ENCODE measurements at regions not wholly inside any gene's neighbourhood (a gene's known extent, or its start where the extent isn't known, plus 50 kb on each side); places are given as distances from the start of the nearest gene placed in this dataset.

DNA sequence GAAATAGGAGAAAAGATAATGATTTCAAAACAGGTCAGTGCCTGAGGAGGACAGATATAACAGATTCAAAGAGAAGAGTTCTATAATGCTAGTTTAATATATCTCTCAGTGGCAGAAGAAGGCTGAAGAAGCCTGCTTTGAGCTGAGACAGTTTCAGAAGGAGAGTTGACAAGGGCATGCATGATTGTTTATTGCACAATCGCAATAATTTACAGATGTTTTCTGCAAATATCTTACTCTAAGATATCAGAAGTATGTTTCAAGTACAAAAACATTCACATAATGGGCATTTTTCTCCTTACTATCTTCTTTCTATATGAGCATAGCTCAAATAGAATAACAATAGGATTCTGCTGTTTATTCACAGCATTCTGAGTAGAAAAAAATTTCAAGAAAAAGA is 557.7 kb upstream of the NRSN1 start:
- H3K79me2 ChIP-seq (ENCODE audit: control insufficient read depth, insufficient read depth, low read length): no peaks in the 10 kb centered on the region
- H3K4me2 ChIP-seq (ENCODE audit: insufficient read depth, low read length): no peak overlapping the region
- H3K9me3 ChIP-seq (replicated peaks; ENCODE audit: control insufficient read depth, insufficient read depth, low read length): peaks cover 1% of the 10 kb centered on the region
- no peak overlapping the region for H3K27ac ChIP-seq (ENCODE audit: insufficient read depth, low read depth, low read length)
- H3K4me3 ChIP-seq (replicated peaks in 1 of 3; ENCODE audit: insufficient read depth in 1 of 3, low read depth in 1 of 3, low read length in 3 of 3): no peak overlapping the region
- CTCF ChIA-PET: no interaction called here
- no peak for DNase-seq (ENCODE audit: low read depth, low spot score)
- intact Hi-C loops (cut with micrococcal nuclease): no loop called here
- POLR2A ChIA-PET: no interaction called here
- H3K36me3 ChIP-seq (ENCODE audit: control insufficient read depth in 2 of 2, extremely low read depth in 1 of 2, insufficient read depth in 2 of 2, low read length in 2 of 2): no peaks in the 10 kb centered on the region
- H4K20me1 ChIP-seq (replicated peaks; ENCODE audit: control insufficient read depth, extremely low read depth, insufficient read depth, low read length): no peaks in the 10 kb centered on the region
- no peaks in the 10 kb centered on the region for H3K4me1 ChIP-seq (ENCODE audit: control insufficient read depth, extremely low read depth, insufficient read depth, low read length)
- FAIRE-seq: no peak
- no peak overlapping the region for H2AFZ ChIP-seq (ENCODE audit: low read depth, low read length)
- TF ChIP-seq GATA2 (IDR thresholded peaks at IDR 0.05; ENCODE audit: insufficient read depth, insufficient read length, low read depth, low read length): no peak
- H3K27me3 ChIP-seq (ENCODE audit: control insufficient read depth in 2 of 2, insufficient read depth in 2 of 2, low read length in 2 of 2): no peaks in the 10 kb centered on the region
- dilution Hi-C loops (cut with MboI; ENCODE audit: extremely low pct_ligation_motif_present, low sequenced_read_pairs): no loop called here
- BruUV-seq (replicated peaks): no TSS peak
- no peaks in the 10 kb centered on the region for H3K9me1 ChIP-seq (replicated peaks; ENCODE audit: control insufficient read depth, extremely low read depth, insufficient read depth, low read length)
- H3K9ac ChIP-seq (replicated peaks; ENCODE audit: extremely low read depth, insufficient read depth, low read length): no peak overlapping the region

- Histone ChIP-seq H3K4me3 (replicated peaks in 1 of 3; ENCODE audit: insufficient read depth in 1 of 3, low read depth in 1 of 3, low read length in 3 of 3) (no peak overlapping the region), H3K9me3 (replicated peaks; ENCODE audit: control insufficient read depth, insufficient read depth, low read length) (no peaks in the 10 kb centered on the region), H3K27me3 (ENCODE audit: control insufficient read depth in 2 of 2, insufficient read depth in 2 of 2, low read length in 2 of 2) (no peaks in the 10 kb centered on the region), H3K27ac (ENCODE audit: insufficient read depth, low read depth, low read length) (no peak overlapping the region), H4K20me1 (replicated peaks; ENCODE audit: control insufficient read depth, extremely low read depth, insufficient read depth, low read length) (no peaks in the 10 kb centered on the region), H3K36me3 (ENCODE audit: control insufficient read depth in 2 of 2, extremely low read depth in 1 of 2, insufficient read depth in 2 of 2, low read length in 2 of 2) (no peaks in the 10 kb centered on the region), H2AFZ (ENCODE audit: low read depth, low read length) (no peak overlapping the region), H3K9me1 (replicated peaks; ENCODE audit: control insufficient read depth, extremely low read depth, insufficient read depth, low read length) (no peaks in the 10 kb centered on the region), H3K79me2 (ENCODE audit: control insufficient read depth, insufficient read depth, low read length) (no peaks in the 10 kb centered on the region), H3K9ac (replicated peaks; ENCODE audit: extremely low read depth, insufficient read depth, low read length) (no peak overlapping the region), H3K4me1 (ENCODE audit: control insufficient read depth, extremely low read depth, insufficient read depth, low read length) (no peaks in the 10 kb centered on the region), H3K4me2 (ENCODE audit: insufficient read depth, low read length) (no peak overlapping the region)
- BruUV-seq (replicated peaks): no TSS peak
- ChIA-PET POLR2A (no interaction called here), CTCF (no interaction called here)
- TF ChIP-seq POLR2AphosphoS5 (IDR thresholded peaks at IDR 0.05; ENCODE audit: insufficient read depth, low read depth, low read length) (no peak), POLR2A (IDR thresholded peaks at IDR 0.05; ENCODE audit: low read depth, low read length) (no peak)
- no peak for FAIRE-seq
- dilution Hi-C loops (cut with MboI; ENCODE audit: extremely low pct_ligation_motif_present, low sequenced_read_pairs) (no loop called here), intact Hi-C loops (cut with micrococcal nuclease) (no loop called here)
- no peak for DNase-seq (ENCODE audit: low read depth, low spot score)
Measured at GRCh38 chr6:23584134-23584763, 541.8 kb upstream of the NRSN1 start.
